Activated naive CD4-positive, alpha-beta T cell treated with anti-CD3 and anti-CD28 coated beads, Interleukin-2, amount 50 U/mL, for 16 hours (primary cell): ENCODE measurements at regions not wholly inside any gene's neighbourhood (a gene's known extent, or its start where the extent isn't known, plus 50 kb on each side); places are given as distances from the start of the nearest gene placed in this dataset.

Source experiments
- DNase-seq: peaks from one replicate; pipeline ENCODE4 v3.0.0-alpha.2; 2020

DNA sequence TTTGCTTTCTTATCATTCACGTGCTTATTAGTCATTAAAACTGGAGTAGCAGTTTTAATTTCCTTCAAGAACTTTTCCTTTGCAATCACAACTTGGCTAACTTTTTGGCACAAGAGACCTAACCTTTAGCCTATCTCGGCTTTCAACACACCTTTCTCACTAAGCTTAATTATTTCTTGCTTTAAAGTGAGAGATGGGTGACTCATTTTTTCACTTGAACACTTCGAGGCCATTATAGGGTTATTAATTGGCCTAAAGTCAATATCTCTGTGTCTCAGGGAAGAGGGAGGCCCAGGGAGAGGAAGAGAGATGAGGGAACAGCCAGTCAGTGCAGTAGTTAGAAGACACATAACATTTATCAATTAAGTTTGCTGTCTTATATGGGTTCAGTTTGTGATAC is 289.8 kb downstream of the RBM43 start:
- no peak for DNase-seq

DNA sequence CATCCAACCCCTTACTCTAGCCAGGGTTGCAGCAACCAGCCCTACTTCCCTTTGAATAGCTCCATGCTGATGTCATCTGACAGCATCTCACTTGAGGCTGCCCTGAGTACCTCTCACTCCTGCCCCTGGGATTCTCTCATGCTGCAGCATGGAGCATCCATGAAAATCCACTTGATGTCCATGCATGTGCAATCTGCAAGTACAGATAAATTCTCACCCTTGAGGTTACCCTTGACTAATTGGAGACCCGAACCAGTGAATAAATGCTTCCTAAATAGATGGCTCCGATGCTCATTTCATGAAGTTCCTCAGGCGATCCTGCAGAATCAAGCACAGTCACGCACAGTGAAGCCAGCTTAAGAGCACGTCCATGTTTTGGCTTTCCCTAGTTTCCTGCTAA is 298.3 kb downstream of the RBM43 start:
- DNase-seq = no peak

DNA sequence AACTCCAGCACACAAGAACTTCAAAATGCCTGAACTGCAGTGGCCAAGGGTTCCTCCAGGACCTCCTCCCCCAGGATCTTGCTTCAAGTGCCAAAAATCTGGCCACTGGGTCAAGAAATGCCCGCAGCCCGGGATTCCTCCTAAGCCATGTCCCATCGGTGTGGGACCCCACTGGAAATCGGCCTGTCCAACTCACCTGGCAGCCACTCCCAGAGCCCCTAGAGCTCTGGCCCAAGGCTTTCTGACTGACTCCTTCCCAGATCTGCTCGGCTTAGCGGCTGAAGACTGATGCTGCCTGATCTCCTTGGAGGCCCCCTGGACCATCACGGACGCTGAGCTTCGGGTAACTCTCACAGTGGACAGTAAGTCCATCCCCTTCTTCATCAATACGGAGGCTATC is 306.4 kb downstream of the RBM43 start:
- no peak for DNase-seq

DNA sequence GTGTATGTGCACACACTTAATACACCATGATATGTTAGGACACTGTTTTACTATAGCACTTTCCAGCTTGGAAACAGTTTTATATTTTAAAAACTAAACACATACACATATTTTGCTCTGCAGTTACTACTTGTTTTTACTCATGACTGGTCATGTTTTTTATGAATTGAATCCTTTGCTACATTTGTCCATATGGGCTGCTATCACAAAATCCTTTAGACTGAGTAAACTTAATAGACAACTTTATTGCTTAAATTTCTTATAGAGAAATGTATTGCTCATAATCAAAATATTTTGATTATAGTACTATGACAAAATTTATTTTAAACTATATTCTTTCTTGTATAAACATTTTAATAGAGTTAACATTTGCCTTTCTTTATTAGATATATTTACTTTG is 314.8 kb downstream of the RBM43 start:
- DNase-seq = no peak

DNA sequence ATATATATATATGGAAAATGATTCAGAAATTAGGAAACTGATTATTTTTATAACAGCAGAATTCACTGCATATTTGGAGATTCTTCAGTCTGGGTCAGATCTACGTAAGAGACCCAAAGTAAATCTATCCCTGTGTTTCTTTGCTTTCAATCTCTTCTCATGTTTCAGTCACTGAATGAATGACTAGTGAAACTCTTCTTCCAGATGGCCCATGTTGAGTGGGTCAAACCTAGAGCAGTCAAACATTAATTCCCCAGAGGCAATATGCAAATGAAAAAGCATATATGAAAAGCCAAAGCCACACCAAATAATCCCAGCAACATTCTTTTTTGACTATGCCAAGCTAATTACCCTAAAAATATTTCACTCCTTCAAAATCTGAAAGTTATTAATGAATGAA is 317.3 kb downstream of the RBM43 start:
- DNase-seq = no peak

DNA sequence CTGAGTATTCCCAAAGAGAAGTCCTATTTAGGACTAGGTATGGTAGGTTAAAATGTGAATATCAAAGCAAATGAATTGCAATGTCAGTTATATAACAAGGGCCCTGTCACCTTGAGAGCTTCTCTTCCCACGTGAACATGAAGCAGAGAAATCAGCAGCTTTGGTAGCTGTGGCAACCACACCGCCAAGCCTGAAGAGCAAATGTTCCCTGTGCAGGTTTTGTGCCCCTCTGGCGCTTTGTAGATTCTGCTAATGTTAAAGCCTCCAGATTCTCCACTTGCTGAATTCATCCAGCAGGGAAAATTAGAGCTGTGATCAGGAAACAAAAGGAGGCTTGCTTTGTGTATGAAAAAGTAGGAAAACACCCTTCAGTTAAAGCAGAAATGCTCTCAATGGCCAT is 322.6 kb downstream of the RBM43 start:
- no peak for DNase-seq

DNA sequence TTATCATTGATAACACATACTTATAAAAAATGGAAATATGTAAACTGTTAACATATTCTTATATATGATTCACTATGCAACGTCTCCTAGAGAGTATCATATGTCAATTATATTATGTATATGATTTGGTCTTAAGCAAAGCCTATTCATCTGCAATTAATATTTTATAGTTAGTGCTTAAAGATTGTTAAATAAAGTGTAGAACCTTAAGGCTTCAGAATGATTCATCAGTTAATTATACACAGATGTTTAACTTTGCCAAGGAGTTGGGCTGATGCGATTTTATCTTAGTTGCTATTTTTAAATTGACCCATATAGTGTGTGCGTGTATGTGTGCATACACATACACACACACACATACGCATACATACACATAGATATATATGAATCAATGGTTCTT is 323.1 kb downstream of the RBM43 start:
- DNase-seq = no peak

DNA sequence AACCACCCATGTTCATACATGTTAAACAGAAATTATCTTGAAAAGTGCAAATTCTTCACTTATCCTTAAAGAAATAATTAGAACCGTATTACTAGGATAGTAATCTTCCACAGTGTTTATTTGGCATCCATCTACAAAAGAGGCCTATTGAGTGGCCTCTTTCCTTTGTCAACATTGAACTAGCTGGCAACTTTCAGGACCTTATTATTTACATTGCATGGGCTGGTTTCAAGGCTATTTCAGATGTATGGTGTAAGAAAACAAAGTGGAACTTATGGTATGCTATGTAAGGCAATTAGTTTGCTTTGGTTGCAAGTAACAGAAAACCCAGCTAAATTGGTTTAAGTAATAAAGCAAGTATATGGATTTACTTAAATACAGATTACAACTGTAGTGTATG is 324.6 kb downstream of the RBM43 start:
- no peak for DNase-seq

DNA sequence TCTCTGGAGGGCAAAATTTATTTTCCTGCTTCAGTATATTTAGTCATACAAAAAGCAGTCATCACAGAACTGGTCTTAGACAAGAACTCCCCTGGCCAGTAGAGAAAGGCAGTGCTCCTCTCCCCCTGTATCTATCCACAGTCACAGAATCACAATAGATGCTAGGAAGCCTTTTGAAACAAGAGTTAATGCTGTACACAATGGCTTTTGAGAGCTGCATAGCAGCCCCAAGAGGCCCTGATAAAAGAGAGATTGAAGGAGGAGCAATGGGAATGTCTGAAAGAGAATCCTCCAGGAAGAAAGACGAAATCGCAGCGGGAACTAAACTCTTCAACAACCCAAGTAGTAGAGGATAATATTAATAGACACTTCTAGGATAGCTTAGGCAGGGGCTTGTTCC is 330.2 kb downstream of the RBM43 start:
- DNase-seq = no peak

DNA sequence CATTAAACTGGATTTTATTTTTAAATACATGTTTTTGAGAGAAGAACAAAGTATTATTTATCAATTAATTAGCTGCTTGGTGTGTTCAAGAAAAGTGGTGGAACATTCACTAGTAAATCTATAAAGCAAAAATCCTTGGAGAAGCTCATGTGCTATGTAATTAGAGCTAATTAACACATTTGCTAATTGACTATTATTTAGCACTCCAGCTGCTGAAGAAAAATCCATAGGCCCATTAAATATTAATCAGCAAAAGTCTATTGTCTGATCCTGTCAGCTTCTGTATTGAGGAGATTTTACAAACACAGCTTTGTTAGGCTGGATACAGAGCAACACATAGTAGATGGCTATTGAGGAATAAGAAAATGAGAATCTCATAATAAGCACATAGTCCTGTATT is 336.1 kb downstream of the RBM43 start:
- no peak for DNase-seq

DNA sequence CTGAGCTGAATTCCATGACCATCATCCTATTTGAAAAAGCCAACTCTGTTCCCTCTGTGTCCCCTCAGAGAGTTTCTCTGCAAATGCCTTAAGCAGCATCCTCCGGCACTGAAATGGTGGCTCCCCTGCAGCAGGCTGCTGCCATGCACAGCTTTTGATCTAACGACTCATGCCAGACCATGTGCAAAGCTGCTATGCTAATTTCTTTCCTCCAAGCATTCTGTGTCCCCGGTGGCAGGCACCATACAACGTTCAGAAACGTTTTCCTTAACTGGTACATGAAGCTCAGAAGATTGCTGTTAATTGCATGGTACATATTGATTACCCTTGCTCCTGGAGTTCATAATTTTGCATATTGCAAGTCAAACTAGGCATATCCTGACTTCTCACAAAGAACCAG is 336.8 kb downstream of the RBM43 start:
- DNase-seq = no peak

DNA sequence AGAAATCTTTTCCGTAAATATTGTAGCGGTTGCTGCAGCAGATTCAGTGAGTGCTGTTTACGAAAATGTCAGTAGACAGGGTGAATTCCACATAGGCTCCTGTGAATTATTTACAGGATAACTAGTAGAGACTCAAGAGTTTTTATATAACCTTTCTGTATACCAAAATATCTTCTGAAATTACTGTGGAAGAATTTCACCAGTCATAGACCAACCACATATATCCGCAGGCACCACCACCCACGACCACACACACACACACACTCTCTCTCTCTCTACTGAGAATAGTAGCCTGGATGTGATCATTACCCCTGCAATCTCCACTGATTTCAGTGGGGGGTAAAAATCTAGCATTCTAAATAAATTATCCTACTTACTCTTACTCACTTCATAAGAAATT is 341.8 kb downstream of the RBM43 start:
- no peak for DNase-seq

DNA sequence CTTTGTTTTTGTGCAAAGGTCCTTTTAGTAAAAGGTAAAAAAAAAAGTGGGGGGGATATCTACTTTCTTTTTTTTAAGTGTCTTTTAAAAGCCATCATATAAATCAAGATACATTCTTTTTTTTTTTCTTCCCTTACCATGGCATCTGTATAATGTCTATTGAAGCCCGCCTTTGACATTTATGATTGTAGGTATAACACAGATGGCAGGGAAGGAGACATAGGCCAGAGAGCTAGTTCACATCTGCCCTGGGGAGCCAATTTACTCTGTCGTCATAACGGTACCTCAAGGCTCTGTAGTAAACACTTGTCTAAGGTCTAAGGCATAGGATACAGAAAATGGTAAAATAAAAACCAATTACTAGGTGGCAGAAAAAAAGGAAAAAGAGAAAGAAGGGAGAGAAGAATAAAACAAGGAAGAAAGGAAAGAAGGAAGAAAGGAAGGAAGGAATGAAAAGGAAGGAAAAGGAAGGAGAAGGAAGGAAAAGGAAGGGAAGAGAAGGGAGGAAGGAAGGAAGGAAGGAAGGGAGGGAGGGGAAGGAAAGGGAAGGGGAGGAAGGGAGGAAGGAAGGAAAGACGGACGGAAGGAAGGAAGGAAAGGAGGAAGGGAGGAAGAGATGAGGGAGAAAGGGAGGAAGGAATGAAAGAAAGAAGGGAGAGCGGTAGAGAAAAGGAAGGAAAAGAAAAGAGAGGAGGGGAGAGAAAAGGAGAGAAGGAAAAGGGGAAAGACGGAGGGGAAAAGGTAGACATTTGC is 343.5 kb downstream of the RBM43 start:
- no peak for DNase-seq

DNA sequence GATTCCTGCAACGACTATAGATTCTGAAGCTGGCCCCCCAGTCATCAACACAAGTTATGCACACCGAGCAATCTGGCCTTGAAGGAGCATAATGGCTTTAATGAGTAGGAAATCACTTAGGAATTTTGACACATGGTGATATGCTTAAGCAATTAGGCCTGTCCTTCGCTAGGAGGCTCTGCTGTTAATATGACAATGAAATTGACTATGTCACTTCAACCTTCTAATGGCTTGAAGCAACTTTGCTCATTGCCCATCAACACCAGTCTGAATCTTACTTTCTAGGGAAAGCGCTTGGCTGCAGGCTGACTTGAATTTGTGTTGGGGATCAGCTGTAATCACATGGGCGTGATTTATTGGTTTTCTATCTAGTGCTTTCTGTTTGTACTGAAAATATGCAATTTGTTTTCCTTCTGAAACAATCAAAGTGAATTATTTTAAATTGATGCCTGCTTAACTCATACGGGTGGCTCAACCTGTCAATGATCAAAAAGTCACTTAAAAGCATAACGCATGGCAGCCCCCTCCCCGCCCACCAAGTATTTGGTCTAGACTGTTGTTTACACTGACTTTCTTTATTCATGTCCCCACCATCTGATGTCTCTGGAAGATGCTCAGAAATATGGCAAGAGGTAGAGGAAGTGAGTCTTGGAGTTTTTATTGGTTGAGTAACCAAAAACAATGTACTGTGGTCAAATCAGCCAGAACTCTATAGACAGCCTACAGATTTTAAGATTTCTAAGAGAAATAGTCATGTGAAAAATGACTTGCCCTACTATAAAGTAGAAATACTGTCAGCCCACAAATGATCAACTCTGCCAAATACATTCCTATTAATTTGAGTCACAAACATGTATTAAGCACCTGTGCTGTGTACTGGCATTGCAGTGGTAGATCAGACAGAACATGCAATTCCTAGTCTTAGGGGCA is 344.9 kb downstream of the RBM43 start:
- DNase-seq = no peak

DNA sequence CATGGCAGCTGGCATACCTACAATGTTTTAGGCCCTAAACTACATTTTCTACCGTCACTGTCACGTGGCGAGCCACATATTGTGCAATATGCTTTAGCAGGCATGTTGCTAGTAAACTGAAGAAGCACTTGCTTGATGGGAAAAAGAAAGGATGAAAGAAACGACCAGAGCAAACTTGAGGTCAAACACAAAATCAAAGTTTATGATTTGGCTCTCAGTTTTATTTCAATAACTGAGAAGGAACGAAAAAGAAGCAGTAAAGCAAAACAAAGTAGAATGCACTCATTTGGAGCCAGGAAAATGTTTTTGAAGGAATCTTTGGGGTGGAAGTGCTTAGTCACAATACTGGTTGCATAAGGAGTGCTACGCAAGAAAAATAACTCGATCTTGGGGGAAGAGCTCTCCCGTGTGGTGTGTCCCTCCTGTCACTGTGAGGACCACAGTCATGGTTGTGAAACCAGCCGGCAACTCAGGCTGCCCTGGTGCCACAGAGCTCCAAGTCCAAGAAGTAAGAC is 349.8 kb downstream of the RBM43 start:
- DNase-seq = no peak

DNA sequence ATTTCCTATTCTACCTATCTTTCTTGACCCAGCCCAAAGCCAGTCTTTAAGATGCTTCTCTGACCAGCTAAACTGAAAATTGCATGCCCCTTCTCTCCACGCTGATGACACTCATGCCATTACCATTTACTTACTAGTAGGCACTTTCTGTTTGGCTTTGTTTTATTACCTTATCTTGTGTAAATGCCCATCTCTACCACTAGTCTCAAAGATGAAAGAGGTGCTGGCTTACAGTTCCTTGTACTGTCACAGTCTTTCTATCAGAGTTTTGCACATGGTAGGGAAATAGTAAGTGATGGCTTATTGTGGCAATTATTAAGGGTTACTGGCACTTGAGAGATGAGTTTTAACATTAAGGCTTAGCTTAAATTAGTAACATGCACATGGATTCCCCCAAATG is 352.1 kb downstream of the RBM43 start:
- no peak for DNase-seq

DNA sequence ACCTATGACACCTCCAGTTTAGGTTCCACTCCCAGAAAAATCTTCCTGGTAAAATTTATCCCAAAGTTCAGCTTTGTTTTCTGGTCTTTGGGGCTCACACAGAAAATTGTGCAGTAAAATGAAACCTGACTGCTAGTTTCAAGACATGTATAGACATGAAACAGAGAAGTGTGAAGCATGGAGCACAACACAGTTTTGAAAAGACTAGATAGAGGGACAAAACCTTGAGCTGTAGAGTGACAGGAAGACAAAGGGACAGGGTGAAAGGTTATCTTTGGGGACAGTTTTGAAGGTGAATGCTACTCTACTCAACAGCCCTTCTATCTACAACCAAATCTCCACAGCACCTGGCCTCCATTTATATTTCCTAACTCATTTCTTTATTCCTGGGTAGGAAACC is 352.6 kb downstream of the RBM43 start:
- DNase-seq = no peak

DNA sequence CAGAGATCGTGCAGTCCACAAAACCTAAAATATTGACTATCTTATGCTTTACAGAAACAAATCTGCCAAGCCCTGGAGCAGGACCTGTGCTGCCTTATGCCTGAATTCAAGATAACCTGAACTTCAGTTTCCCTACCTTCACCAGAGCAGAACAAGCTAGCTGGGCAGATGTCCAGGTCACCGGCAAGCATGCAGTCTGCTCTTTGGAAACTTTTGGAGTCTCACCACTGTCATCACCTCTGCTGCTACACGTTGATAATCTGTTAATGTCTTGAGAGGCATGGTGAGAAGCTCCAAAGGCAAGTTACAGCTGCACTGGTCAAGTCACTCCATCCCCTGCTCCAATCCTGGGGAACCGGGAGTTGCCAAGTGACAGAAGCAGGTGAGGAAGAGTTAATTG is 354.2 kb downstream of the RBM43 start:
- DNase-seq = no peak

DNA sequence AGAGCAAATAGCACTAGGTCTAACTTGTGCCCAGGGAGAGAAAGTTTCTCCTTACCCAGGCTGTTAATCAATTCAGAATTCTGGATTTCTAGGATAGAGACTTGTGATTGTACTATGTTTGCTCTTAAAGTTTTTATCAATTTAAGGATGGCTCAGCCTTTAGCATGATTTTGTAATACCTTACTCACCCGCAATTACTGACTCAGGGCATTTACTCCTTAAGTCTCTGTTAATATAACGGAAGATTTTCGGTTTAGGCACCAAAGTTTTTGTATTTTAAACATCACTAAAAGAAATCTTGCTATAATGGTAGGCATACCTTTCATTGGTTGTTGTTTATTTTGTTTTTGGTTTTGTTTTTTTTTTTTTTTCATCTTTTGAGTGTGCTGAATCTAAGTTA is 358.2 kb downstream of the RBM43 start:
- DNase-seq = no peak

DNA sequence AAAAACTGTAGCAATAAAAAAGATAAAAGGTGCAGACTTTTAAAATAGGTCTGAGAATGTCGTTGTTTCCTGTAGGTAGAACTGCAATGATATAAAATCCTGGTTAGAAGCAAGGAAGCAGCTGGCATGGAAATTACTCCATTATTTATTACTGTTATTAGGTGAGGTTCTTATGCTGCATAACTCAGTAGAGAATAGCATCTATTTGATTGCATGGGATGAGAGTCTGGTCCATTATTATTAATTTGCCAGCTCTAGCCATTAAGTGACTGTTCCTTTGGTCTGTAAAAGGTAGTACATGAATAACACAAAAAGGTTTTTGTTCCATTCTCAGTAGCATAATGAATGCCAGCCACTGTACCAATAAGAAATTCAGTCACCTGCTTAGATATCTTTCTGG is 358.6 kb downstream of the RBM43 start:
- no peak for DNase-seq

DNA sequence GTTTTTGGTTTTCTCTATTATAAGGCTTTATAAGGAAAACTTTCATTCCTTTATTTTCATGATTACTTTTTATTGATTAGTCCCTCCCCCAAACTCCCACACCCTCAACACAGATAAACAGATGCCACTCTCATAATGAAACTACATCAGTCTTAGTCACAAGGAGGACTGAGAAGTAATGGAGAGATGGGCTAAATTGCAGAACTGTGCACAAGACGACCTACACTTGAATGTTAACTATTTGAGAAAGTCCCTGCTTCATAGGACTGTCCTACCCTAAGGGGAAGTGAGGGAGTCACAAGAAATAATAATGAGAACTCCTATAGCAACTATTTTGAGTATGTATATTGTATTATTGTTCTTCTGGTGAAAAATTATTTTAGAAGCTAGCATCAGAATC is 360.8 kb downstream of the RBM43 start:
- no peak for DNase-seq

DNA sequence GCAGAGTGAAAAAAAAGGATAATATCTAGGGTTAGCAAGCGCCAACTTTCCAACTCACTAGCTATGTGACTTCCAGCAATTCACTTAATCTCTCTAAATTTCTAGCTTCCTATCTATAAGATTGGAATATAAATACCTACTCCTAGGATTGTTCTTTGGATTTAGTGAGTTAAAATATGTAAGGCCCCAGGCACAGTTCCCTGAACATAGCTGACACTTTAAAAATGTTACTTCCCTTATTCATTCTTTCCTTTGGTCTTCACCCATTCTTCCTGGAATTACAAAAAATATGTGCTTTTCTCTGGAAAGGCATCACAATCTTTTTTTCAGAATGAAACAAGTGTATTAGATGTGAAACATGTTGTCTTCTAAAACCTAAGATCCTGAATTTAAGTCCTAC is 365.7 kb downstream of the RBM43 start:
- no peak for DNase-seq

DNA sequence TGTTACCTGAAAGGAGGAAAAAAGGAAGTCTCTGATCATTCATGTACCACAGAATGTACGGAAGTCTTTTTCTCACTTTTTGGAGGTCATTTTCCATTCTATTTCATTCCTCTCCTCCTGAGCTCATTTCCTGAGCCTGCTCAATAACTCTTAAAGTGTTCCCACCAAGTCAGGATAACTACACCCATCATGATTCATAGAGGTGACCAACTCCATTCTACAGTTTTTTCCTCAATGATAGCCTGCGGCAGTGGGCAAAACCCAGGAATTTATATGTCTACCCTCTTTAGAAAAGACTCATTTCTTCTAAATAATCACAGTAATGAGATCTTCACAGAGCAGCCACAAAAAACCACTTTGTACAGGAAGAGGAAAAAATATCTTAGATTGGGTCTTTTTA is 372.5 kb downstream of the RBM43 start:
- DNase-seq = no peak

DNA sequence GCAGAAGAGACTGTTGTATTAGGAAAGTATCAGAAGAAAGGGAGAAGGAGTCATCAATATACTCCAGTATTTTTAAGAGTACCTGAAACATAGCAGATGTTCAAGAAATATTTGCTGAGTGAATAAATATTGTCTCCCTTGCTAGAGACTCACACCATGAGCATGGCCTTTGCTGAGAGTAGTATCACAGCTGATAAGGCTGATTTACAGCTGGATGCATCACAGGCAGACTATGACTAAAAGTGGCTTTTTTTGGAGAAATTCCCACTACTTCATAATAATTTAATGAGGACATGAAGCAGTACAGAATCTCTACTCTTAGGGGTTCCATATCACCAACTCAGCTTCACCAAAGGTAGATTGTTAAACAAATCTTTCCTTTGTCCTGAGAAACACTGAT is 373.3 kb downstream of the RBM43 start:
- DNase-seq = no peak
